Neural progenitor cell (in vitro differentiated cells): ENCODE measurements at regions not wholly inside any gene's neighbourhood (a gene's known extent, or its start where the extent isn't known, plus 50 kb on each side); places are given as distances from the start of the nearest gene placed in this dataset.

Experiments used
- DNase-seq: peaks from one replicate; pipeline ENCODE4 v3.0.0-alpha.2; 2016; ENCODE audit warnings: low spot score
- H2AFZ ChIP-seq: fragments of 200-600 bp; sonication (generic); replicated peaks from 2 replicates; pipeline ENCODE4 v1.6.1; 2016; ENCODE audit warnings: antibody characterized with exemption
- H3F3A ChIP-seq: fragments of 200-600 bp; sonication (generic); 2 replicates; pipeline ENCODE4 v1.6.1; 2016; ENCODE audit warnings: antibody characterized with exemption, low read depth
- H3K27ac ChIP-seq: fragments of 200-600 bp; sonication (generic); 2 replicates; pipeline ENCODE4 v1.5.1; 2016; ENCODE audit warnings: mild to moderate bottlenecking
- H3K27me3 ChIP-seq: fragments of 200-600 bp; sonication (generic); 2 replicates; pipeline ENCODE4 v1.6.1; 2016; ENCODE audit warnings: mild to moderate bottlenecking, moderate library complexity
- H3K36me3 ChIP-seq: fragments of 200-600 bp; sonication (generic); 2 replicates; pipeline ENCODE4 v1.5.1; 2016
- H3K4me1 ChIP-seq: fragments of 200-600 bp; sonication (generic); 2 replicates; pipeline ENCODE4 v1.6.1; 2016; ENCODE audit warnings: mixed run types
- H3K4me2 ChIP-seq: fragments of 200-600 bp; sonication (generic); 2 replicates; pipeline ENCODE4 v1.6.1; 2016
- H3K4me3 ChIP-seq: fragments of 200-600 bp; sonication (generic); 2 replicates; pipeline ENCODE4 v1.5.1; 2016
- H3K79me2 ChIP-seq: fragments of 200-600 bp; sonication (generic); 2 replicates; pipeline ENCODE4 v1.6.1; 2016; ENCODE audit warnings: low read depth
- H3K9ac ChIP-seq: fragments of 200-600 bp; sonication (generic); 2 replicates; pipeline ENCODE4 v1.6.1; 2016
- H3K9me3 ChIP-seq: fragments of 200-600 bp; sonication (generic); 2 replicates; pipeline ENCODE4 v1.5.1; 2016; ENCODE audit warnings: low read depth
- H4K20me1 ChIP-seq: fragments of 200-600 bp; sonication (generic); 2 replicates; pipeline ENCODE4 v1.6.1; 2016; ENCODE audit warnings: low read depth
- H3K27ac Mint-ChIP-seq: 3 replicates; pipeline ENCODE4 v1.8.0; 2021; ENCODE audit warnings: mixed read lengths
- H3K27me3 Mint-ChIP-seq: 2 replicates; pipeline ENCODE4 v1.8.0; 2022; ENCODE audit warnings: low read depth, mild to moderate bottlenecking, inconsistent platforms, moderate library complexity, mixed read lengths; ENCODE audit not compliant: insufficient read depth
- H3K36me3 Mint-ChIP-seq: 3 replicates; pipeline ENCODE4 v1.8.0; 2021; ENCODE audit warnings: mixed read lengths
- H3K4me1 Mint-ChIP-seq: 3 replicates; pipeline ENCODE4 v1.8.0; 2021; ENCODE audit warnings: mixed read lengths
- H3K4me3 Mint-ChIP-seq: 3 replicates; pipeline ENCODE4 v1.8.0; 2021; ENCODE audit warnings: mild to moderate bottlenecking, moderate library complexity, mixed read lengths
- H3K9me3 Mint-ChIP-seq: 3 replicates; pipeline ENCODE4 v1.8.0; 2020; ENCODE audit warnings: mixed read lengths
- CTCF ChIP-seq: fragments of 200-600 bp; sonication (generic); IDR thresholded peaks from 2 replicates; pipeline ENCODE4 v1.5.1; 2017; ENCODE audit warnings: antibody characterized with exemption, mild to moderate bottlenecking
- EZH2 ChIP-seq: fragments of 200-600 bp; sonication (generic); IDR thresholded peaks from 2 replicates; pipeline ENCODE4 v1.6.1; 2017; ENCODE audit warnings: antibody characterized with exemption, mild to moderate bottlenecking, moderate library complexity
- EZH2phosphoT487 ChIP-seq: fragments of 200-600 bp; sonication (generic); IDR thresholded peaks from 2 replicates; pipeline ENCODE4 v1.6.1; 2017; ENCODE audit warnings: antibody characterized with exemption

DNA sequence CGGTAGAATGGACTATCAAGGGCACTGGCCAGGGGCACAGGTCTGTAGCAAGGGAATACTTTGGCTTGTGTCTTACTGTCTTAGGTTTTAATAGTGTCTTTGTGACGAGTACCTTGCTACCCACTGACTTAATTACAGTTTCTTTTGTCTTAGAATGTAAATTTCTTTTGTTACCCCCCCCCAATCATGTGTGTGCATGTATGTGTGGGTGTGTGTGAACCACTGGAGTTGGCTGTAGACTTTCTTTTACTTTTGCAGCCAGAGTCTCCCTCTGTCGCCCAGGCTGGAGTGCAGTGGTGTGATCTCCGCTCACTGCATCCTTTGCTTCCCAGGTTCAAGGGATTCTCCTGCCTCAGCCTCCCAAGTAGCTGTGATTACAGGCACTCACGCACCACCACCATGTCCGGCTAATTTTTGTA, 61.8 kb upstream of the CLDN14 start:
- DNase-seq = no peak
- Histone ChIP-seq H3K36me3 (no peaks in the 10 kb centered on the region), H3F3A (peaks cover 8% of the 10 kb centered on the region), H2AFZ (no peak overlapping the region), H3K4me1 (peaks cover 12% of the 10 kb centered on the region), H3K27me3 (peaks cover 24% of the 10 kb centered on the region), H4K20me1 (no peaks in the 10 kb centered on the region), H3K4me2 (no peak overlapping the region), H3K9me3 (no peaks in the 10 kb centered on the region), H3K9ac (no peak overlapping the region), H3K4me3 (no peak overlapping the region), H3K27ac (no peak overlapping the region), H3K79me2 (no peaks in the 10 kb centered on the region)
- TF ChIP-seq EZH2phosphoT487 = no peak
- no peak for TF ChIP-seq CTCF
- TF ChIP-seq EZH2 = no peak
- Mint-ChIP-seq H3K27ac (no peak overlapping the region), H3K36me3 (no peaks in the 10 kb centered on the region), H3K4me3 (no peak overlapping the region), H3K9me3 (no peaks in the 10 kb centered on the region), H3K4me1 (peaks cover 12% of the 10 kb centered on the region), H3K27me3 (peaks cover 3% of the 10 kb centered on the region)

DNA sequence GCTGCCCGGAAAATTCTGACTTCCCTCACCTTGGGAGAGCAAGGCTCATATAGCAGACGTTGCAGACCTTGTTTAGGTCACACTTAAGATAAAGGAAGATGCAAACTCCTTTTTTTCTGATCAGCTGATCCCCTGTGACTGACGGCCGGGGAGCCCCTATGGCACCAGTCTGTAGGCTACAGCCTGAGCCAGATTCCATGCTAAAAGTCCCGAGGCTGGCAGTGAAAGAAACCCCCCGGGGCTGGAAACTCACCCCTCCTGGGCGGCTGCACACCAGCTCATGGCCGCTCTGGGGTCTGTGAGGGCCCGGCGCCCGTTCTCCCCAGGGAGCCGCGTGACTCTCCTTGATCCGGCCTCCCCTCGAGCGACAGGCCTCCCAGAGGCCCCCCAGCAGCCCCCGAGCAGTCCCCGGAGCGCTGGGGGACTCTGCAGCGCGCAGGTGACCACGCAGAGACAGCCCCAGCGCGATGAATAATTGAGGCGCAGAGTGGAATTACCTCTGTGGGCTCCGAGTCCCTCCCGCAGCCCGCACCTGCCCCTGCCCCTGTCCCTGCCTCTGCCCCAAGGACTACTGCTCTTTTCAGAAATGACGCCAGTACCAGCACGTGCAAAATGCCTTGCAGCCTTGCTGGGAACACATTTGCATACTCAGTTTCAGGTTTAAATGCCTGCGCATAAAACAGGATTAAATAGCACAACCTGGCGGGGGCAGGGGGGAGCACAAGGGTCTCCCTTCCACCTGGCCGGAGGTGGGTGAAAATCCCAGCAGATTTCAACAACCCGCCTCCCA, 62.6 kb upstream of the CLDN14 start:
- H3K79me2 ChIP-seq = no peaks in the 10 kb centered on the region
- no peak overlapping the region for H3K4me3 Mint-ChIP-seq
- peak overlapping the region; percentile 78 for H3K4me2 ChIP-seq
- peak overlapping the region; percentile 79 for H2AFZ ChIP-seq
- TF ChIP-seq EZH2 = no peak
- no peak for TF ChIP-seq EZH2phosphoT487
- TF ChIP-seq CTCF = peak; percentile 28
- no peaks in the 10 kb centered on the region for H3K36me3 Mint-ChIP-seq
- H3K4me3 ChIP-seq = peak overlapping the region; percentile 37
- no peak overlapping the region for H3K27ac ChIP-seq
- H3K27ac Mint-ChIP-seq = no peak overlapping the region
- DNase-seq = peak; percentile 54
- H3K4me1 ChIP-seq = peaks cover 12% of the 10 kb centered on the region
- peaks cover 12% of the 10 kb centered on the region for H3K4me1 Mint-ChIP-seq
- H3K27me3 ChIP-seq = peaks cover 24% of the 10 kb centered on the region
- no peaks in the 10 kb centered on the region for H3K9me3 Mint-ChIP-seq
- peaks cover 8% of the 10 kb centered on the region for H3F3A ChIP-seq
- H4K20me1 ChIP-seq = no peaks in the 10 kb centered on the region
- no peaks in the 10 kb centered on the region for H3K9me3 ChIP-seq
- peaks cover 5% of the 10 kb centered on the region for H3K27me3 Mint-ChIP-seq
- no peaks in the 10 kb centered on the region for H3K36me3 ChIP-seq
- H3K9ac ChIP-seq = no peak overlapping the region

DNA sequence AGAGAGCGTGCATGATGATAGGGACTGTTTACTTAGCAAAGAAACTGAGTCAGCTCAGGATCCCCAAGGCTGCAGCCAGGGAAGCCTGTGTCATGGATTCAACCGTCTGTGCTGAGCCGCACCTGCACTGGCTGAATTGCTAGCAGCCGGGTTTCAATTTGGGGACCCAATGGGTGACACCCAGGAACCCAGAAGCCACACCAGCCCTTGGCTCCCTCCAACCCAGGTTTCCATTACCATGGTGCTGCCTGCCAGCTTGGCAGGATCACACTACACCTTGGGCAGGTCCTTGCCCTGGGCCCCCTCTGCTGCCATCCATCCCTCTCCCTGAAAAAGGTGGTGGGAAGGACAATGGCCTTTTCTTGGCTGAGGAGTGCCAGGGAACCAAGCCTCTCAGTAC, 64.0 kb upstream of the CLDN14 start:
- no peaks in the 10 kb centered on the region for H3K36me3 Mint-ChIP-seq
- no peak overlapping the region for H3K27ac Mint-ChIP-seq
- DNase-seq = no peak
- no peaks in the 10 kb centered on the region for H3K36me3 ChIP-seq
- H3K4me3 ChIP-seq = no peak overlapping the region
- H3F3A ChIP-seq = peaks cover 8% of the 10 kb centered on the region
- H2AFZ ChIP-seq = no peak overlapping the region
- H4K20me1 ChIP-seq = no peaks in the 10 kb centered on the region
- peaks cover 5% of the 10 kb centered on the region for H3K27me3 Mint-ChIP-seq
- no peaks in the 10 kb centered on the region for H3K79me2 ChIP-seq
- H3K4me1 Mint-ChIP-seq = peaks cover 12% of the 10 kb centered on the region
- peaks cover 12% of the 10 kb centered on the region for H3K4me1 ChIP-seq
- no peak overlapping the region for H3K4me2 ChIP-seq
- H3K9ac ChIP-seq = no peak overlapping the region
- no peaks in the 10 kb centered on the region for H3K9me3 ChIP-seq
- H3K9me3 Mint-ChIP-seq = no peaks in the 10 kb centered on the region
- no peak overlapping the region for H3K27ac ChIP-seq
- H3K4me3 Mint-ChIP-seq = no peak overlapping the region
- peaks cover 24% of the 10 kb centered on the region for H3K27me3 ChIP-seq
- no peak for TF ChIP-seq EZH2phosphoT487
- no peak for TF ChIP-seq EZH2
- no peak for TF ChIP-seq CTCF
